Tibial artery (tissue), 4 donors: ENCODE measurements at regions not wholly inside any gene's neighbourhood (a gene's known extent, or its start where the extent isn't known, plus 50 kb on each side); places are given as distances from the start of the nearest gene placed in this dataset.

ENCODE experiments used
- DNase-seq, 2 donors: peaks; one replicate each; pipeline ENCODE4 v3.0.0-alpha.2; 2019
- H3K27ac ChIP-seq, 2 donors: fragments of 200-600 bp; sonication (generic) in 1 of 2; 1 replicate in 1 of 2; 2 replicates in 1 of 2; pipeline ENCODE4 v1.5.1; 2018 to 2019; ENCODE audit warnings: mild to moderate bottlenecking in 1 of 2
- H3K27me3 ChIP-seq, 2 donors: fragments of 200-600 bp; sonication (generic) in 1 of 2; one replicate each; pipeline versions ENCODE4 v1.5.1 to v1.6.0; 2016 to 2019
- H3K36me3 ChIP-seq, 3 donors: fragments of 200-600 bp; sonication (generic) in 2 of 3; one replicate each; pipeline ENCODE4 v1.5.1; 2016 to 2019; ENCODE audit warnings: mild to moderate bottlenecking in 2 of 3
- H3K4me1 ChIP-seq, 4 donors: fragments of 200-600 bp; sonication (generic) in 2 of 4; 1 replicate in 3 of 4; 2 replicates in 1 of 4; pipeline ENCODE4 v1.5.1; 2016 to 2019
- H3K4me3 ChIP-seq, 2 donors: fragments of 200-600 bp; sonication (generic) in 1 of 2; 1 replicate in 1 of 2; 2 replicates in 1 of 2; pipeline ENCODE4 v1.5.1; 2018 to 2019; ENCODE audit warnings: mild to moderate bottlenecking in 2 of 2
- H3K9me3 ChIP-seq, 3 donors: fragments of 200-600 bp; sonication (generic) in 1 of 3; one replicate each; pipeline ENCODE4 v1.5.1; 2016 to 2019
- CTCF ChIP-seq, 2 experiments: fragments of 200-600 bp in 1 of 2; fragments of 450-650 bp in 1 of 2; IDR thresholded peaks; one replicate each; pipeline ENCODE4 v1.5.1; 2017 to 2019; ENCODE audit warnings: antibody characterized with exemption in 2 of 2, mild to moderate bottlenecking in 1 of 2, moderate library complexity in 1 of 2
- intact Hi-C: fragments of 100-400 bp; cut with DNase I; formaldehyde crosslinking; loops from one replicate; pipeline ENCODE4 v1.15.0; 2023; ENCODE audit warnings: low total_unique reads

- DNase-seq = no peak
- Histone ChIP-seq H3K9me3 (no peaks in the 10 kb centered on the region), H3K27me3 (no peaks in the 10 kb centered on the region), H3K27ac (no peak overlapping the region), H3K36me3 (no peaks in the 10 kb centered on the region), H3K4me3 (no peak overlapping the region), H3K4me1 (peaks cover 0 to 12% (median 3%) of the 10 kb centered on the region in 4 donors)
- intact Hi-C loops = no loop called here
- no peak for TF ChIP-seq CTCF (IDR thresholded peaks at IDR 0.05)
These were observed 126.0 kb upstream of the CNTN1 start for GRCh38 chr12:40566271-40566670.

GRCh38 chr12:40569626-40570179 is 122.5 kb upstream of the CNTN1 start:
- no peaks in the 10 kb centered on the region for H3K27me3 ChIP-seq

GRCh38 chr12:40573024-40573423 is 119.2 kb upstream of the CNTN1 start:
- H3K27me3 ChIP-seq = no peaks in the 10 kb centered on the region
- no peak for DNase-seq
- no peak overlapping the region for H3K27ac ChIP-seq
- peaks cover 0 to 12% (median 3%) of the 10 kb centered on the region in 4 donors for H3K4me1 ChIP-seq
- intact Hi-C loops = no loop called here
- TF ChIP-seq CTCF (IDR thresholded peaks at IDR 0.05) = no peak
- H3K36me3 ChIP-seq = no peaks in the 10 kb centered on the region
- no peaks in the 10 kb centered on the region for H3K9me3 ChIP-seq
- H3K4me3 ChIP-seq = no peak overlapping the region

More at GRCh38 chr12:40569626-40570179, 122.5 kb upstream of the CNTN1 start:
- no peak for TF ChIP-seq CTCF (IDR thresholded peaks at IDR 0.05)
- DNase-seq = no peak
- H3K27ac ChIP-seq = no peak overlapping the region
- no peaks in the 10 kb centered on the region for H3K9me3 ChIP-seq
- intact Hi-C loops = no loop called here
- peaks cover 0 to 12% (median 3%) of the 10 kb centered on the region in 4 donors for H3K4me1 ChIP-seq
- no peak overlapping the region for H3K4me3 ChIP-seq
- no peaks in the 10 kb centered on the region for H3K36me3 ChIP-seq

- Histone ChIP-seq H3K4me3 (no peak overlapping the region), H3K27me3 (no peaks in the 10 kb centered on the region), H3K27ac (no peak overlapping the region), H3K36me3 (no peaks in the 10 kb centered on the region), H3K9me3 (no peaks in the 10 kb centered on the region), H3K4me1 (no peaks in the 10 kb centered on the region)
- intact Hi-C loops = no loop called here
- no peak for DNase-seq
- no peak for TF ChIP-seq CTCF (IDR thresholded peaks at IDR 0.05)
These were observed 116.3 kb upstream of the CNTN1 start for GRCh38 chr12:40575987-40576386.

GRCh38 chr12:40577834-40578233 is 114.4 kb upstream of the CNTN1 start:
- no peak for DNase-seq
- intact Hi-C loops = no loop called here
- no peak overlapping the region for H3K4me3 ChIP-seq
- no peak for TF ChIP-seq CTCF (IDR thresholded peaks at IDR 0.05)
- H3K36me3 ChIP-seq = no peaks in the 10 kb centered on the region
- no peak overlapping the region for H3K27ac ChIP-seq
- no peaks in the 10 kb centered on the region for H3K4me1 ChIP-seq
- no peaks in the 10 kb centered on the region for H3K9me3 ChIP-seq
- H3K27me3 ChIP-seq = no peaks in the 10 kb centered on the region

GRCh38 chr12:40579687-40580086 is 112.6 kb upstream of the CNTN1 start:
- intact Hi-C loops = no loop called here
- H3K4me1 ChIP-seq = no peaks in the 10 kb centered on the region
- H3K27me3 ChIP-seq = no peaks in the 10 kb centered on the region
- no peak overlapping the region for H3K4me3 ChIP-seq
- no peaks in the 10 kb centered on the region for H3K9me3 ChIP-seq
- DNase-seq = no peak
- H3K27ac ChIP-seq = no peak overlapping the region
- no peaks in the 10 kb centered on the region for H3K36me3 ChIP-seq
- TF ChIP-seq CTCF (IDR thresholded peaks at IDR 0.05) = no peak
